ENCODE measurements at regions not wholly inside any gene's neighbourhood (a gene's known extent, or its start where the extent isn't known, plus 50 kb on each side); places are given as distances from the start of the nearest gene placed in this dataset.

DNA sequence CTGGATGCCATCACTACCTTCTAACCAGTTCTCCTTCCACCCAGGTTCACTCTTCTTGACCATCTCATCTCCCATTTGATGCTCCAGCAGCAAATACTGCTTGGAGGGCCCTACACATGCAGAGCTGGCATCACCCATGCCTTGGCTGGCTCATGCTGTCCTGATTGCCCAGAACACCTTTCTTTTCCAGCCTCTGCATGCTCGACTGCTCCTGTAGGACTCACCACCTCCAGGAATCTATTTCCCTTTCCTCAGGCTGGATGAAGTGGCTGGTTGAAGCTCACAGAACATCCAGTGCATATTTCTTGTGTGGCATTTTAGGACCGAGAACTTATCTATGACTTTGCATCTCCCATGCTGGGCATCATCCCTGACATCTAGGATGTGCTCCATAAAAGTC is 148.3 kb downstream of the CPEB2 start:
- DNase-seq (ENCODE audit: low read depth): no peak
- TF ChIP-seq, protein P1, sequence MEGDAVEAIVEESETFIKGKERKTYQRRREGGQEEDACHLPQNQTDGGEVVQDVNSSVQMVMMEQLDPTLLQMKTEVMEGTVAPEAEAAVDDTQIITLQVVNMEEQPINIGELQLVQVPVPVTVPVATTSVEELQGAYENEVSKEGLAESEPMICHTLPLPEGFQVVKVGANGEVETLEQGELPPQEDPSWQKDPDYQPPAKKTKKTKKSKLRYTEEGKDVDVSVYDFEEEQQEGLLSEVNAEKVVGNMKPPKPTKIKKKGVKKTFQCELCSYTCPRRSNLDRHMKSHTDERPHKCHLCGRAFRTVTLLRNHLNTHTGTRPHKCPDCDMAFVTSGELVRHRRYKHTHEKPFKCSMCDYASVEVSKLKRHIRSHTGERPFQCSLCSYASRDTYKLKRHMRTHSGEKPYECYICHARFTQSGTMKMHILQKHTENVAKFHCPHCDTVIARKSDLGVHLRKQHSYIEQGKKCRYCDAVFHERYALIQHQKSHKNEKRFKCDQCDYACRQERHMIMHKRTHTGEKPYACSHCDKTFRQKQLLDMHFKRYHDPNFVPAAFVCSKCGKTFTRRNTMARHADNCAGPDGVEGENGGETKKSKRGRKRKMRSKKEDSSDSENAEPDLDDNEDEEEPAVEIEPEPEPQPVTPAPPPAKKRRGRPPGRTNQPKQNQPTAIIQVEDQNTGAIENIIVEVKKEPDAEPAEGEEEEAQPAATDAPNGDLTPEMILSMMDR (IDR thresholded peaks at IDR 0.05; ENCODE audit: low read depth, low read length, missing control alignments): no peak
- H3K4me3 ChIP-seq (ENCODE audit: low read depth, low read length): no peak overlapping the region

DNA sequence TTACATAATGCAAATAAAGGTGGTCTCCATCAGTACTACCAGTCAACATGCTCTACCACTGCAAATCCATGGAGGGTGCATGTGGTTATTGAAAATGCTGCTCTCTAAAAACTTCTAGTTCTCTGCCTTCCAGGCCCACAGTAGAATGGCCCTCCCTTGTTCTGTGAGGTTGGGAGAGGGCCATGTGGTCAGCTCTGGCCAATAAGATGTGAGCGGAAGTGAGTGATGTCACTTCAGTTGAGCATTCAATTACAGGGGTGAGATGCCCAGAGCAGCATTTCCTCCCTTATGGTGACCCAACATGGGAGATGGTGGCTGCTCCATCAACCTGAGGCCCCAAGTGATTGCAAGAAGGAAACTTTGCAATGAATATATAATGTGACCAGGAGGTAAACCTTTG is 148.8 kb downstream of the CPEB2 start:
- TF ChIP-seq, protein P1 (IDR thresholded peaks at IDR 0.05; ENCODE audit: low read depth, low read length, missing control alignments): no peak
- H3K4me3 ChIP-seq (ENCODE audit: low read depth, low read length): no peak overlapping the region

DNA sequence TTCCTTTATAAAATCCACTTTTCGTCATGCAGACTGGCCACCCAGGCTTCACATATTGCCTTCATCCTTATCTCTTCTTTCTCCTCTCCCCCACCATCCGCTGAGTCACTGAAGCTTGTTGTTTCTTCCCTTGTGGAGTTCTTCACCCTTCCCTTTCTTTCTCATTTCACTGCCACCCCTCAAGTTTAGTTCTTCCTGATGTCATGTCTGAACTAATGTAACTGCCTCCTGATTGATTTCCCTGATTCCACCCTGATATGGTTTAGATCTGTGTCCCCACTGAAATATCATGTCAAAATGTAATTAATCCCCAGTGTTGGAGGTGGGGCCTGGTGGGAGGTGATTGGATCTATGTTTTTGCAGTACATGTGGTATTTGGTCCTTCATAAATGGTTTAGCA is 151.4 kb downstream of the CPEB2 start:
- TF ChIP-seq, protein P1 (IDR thresholded peaks at IDR 0.05; ENCODE audit: low read depth, low read length, missing control alignments): no peak
- H3K4me3 ChIP-seq (ENCODE audit: low read depth, low read length): no peak overlapping the region
- no peak for DNase-seq (ENCODE audit: low read depth)

More for the DNA sequence above, 148.8 kb downstream of the CPEB2 start:
- no peak for DNase-seq (ENCODE audit: low read depth)

GRCh38 chr4:15158406-15159091 is 156.3 kb downstream of the CPEB2 start:
- no peak overlapping the region for H3K4me3 ChIP-seq (ENCODE audit: low read depth, low read length)

DNA sequence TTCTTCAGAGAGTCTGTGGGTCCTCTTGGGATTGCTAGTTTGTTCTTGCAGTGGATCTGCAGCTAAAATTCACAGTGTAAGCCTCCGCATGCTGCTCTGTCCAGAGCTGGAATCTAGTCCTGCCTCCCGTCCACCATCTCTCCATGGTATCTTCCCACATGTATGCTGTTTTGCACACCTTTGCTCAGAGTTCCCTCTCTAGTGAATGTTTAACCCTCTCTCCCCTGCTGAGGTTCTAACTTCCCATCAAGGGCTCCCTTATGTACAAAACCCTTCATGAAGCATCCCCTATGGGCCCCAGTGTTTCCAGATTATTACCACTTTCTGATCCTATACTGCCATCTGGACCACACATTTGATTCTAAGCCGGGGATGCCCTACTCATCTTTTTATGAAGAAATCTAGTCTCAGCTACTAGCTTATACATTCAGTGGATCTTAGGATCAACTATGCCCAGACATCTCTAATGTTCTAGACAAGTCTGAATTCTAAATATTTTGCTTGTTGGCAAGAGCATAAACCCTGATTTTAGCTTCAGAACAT is 157.3 kb downstream of the CPEB2 start:
- H3K4me3 ChIP-seq (ENCODE audit: low read depth, low read length): no peak overlapping the region
- TF ChIP-seq, protein P1 (IDR thresholded peaks at IDR 0.05; ENCODE audit: low read depth, low read length, missing control alignments): no peak
- DNase-seq (ENCODE audit: low read depth): no peak

More at GRCh38 chr4:15158406-15159091, 156.3 kb downstream of the CPEB2 start:
- DNase-seq (ENCODE audit: low read depth): no peak
- TF ChIP-seq, protein P1 (IDR thresholded peaks at IDR 0.05; ENCODE audit: low read depth, low read length, missing control alignments): no peak

DNA sequence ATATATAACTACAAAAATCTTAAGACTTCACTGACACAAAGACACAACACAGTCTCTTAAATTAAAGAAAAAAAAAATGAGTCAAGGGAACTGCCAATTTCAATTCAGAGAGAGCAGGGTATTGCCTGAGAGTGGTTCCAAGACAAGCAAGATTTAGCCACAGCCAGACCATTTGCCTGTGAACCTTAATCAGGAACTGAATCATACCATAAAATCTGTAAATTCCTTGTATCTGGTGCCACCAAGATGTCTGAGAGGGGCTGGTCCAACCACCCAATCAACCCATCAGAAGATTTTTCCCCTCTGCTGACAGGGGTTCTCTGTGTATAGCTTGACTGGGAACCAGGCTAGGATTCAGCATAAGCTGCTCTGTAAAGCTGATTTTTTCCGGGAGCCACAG is 159.2 kb downstream of the CPEB2 start:
- DNase-seq (ENCODE audit: low read depth): no peak
- TF ChIP-seq, protein P1 (IDR thresholded peaks at IDR 0.05; ENCODE audit: low read depth, low read length, missing control alignments): no peak
- no peak overlapping the region for H3K4me3 ChIP-seq (ENCODE audit: low read depth, low read length)

DNA sequence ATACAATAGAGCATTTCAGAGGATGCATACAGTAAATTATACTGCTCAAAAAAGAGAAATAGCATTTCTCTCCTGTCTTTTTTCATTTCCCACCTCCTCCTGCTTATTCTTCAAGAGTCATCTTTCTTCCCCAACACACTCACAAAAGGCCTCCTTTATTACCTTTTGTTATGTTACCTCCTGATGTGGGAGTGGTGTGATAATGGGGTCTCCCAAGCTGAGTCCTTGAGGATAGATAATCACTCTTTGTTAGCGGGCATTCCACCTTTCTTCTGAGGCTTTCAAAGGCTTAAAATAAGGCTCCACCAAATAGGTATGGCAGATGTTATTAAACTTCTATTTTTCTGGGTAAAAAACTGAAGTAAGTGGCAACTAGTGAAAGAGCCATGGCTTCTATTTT is 159.8 kb downstream of the CPEB2 start:
- TF ChIP-seq, protein P1 (IDR thresholded peaks at IDR 0.05; ENCODE audit: low read depth, low read length, missing control alignments): no peak
- no peak for DNase-seq (ENCODE audit: low read depth)
- no peak overlapping the region for H3K4me3 ChIP-seq (ENCODE audit: low read depth, low read length)

All from GM12864 (cell line).